GM12875 (cell line): ENCODE measurements at regions not wholly inside any gene's neighbourhood (a gene's known extent, or its start where the extent isn't known, plus 50 kb on each side); places are given as distances from the start of the nearest gene placed in this dataset.

Source experiments
- H3K4me3 ChIP-seq: one replicate; pipeline ENCODE4 v1.5.1; 2011; ENCODE audit warnings: low read depth, low read length, control low read depth
- CTCF ChIP-seq: IDR thresholded peaks from 2 replicates; pipeline ENCODE4 v1.5.1; 2011; ENCODE audit warnings: low read depth, mild to moderate bottlenecking, control low read depth, inconsistent platforms, low read length, moderate library complexity, borderline replicate concordance; ENCODE audit not compliant: insufficient read depth

DNA sequence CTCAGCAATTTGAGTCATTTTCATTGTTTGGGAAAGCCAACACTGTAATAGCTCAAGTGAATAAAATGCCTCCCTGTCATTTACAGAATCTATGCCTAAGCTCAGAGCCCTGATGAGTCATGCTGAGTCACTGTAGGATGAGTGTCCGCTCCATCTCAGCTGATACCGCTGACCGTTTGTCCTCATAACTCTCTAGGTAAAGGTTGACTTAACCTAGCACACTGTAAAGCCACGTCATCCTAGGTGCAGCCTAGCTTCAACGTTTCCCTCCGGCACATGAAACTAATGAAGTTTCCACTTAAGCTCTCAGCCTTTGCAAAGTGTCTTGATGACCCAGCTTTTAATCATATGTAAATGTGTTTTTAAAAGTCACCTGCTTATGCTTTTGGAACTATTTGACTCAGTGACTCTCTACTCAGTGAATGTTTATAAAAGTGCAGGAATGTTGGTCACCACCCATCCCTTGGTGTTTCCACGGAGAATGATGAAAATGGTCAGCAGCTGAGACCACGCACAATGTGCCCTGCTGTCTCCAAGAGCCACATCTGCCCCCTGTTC, 154.0 kb downstream of the PMAIP1 start:
- TF ChIP-seq CTCF = no peak
- H3K4me3 ChIP-seq = no peak overlapping the region

GRCh38 chr18:60050821-60051220, 151.0 kb downstream of the PMAIP1 start:
- no peak for TF ChIP-seq CTCF
- no peak overlapping the region for H3K4me3 ChIP-seq

DNA sequence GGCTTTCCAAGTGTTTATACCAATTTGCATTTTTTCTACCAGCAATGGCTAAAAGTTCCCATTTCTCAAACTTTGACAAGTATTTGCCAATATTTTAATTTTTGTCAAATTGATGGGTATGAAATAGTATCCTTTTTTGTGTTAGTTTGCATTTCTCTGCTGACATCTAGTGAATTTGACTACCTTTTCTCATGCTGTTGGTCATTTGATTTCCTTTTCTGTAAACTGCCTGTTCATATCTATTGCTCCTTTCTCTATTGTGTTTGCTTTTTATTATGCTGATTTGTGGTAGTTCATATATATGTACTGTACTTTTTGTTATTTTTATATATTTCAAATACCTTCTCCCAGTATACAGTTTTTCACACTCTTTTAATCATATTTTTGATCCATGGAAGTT, 149.4 kb downstream of the PMAIP1 start:
- no peak for TF ChIP-seq CTCF
- H3K4me3 ChIP-seq = no peak overlapping the region

- H3K4me3 ChIP-seq = no peak overlapping the region
- TF ChIP-seq CTCF = no peak
These were observed 147.8 kb downstream of the PMAIP1 start for GRCh38 chr18:60047556-60047955.

DNA sequence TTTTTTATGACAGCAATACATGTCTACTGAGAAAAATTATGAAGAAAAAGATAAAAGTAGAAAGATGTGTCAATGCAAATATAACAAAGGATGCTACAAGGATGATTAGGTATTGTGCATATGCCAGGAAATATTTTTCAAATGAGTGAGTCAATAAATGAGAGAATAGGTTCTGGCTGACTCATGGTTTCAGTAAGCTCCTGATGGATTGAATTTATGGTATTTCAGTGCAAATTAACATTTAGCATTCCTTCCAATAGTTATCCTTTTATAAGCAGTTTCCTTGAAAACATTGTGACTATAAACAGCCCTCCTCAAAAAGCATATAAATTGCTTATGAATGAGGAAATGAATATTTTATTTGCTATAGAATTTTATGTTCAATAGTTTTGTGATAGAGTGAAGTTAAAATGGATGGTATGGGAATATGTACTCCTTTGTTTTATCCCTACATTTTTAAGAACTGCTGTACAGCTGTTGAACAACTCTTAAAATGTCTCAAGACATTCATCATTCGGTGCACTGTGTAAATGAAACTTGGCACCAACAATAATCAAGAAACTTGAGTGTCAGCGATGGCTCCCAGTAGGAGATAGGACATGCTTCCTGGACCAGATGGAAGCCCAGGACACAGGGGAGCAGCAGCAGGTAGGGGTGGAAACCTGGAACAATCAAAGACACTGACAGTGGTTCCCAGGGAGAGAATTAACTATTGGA, 144.7 kb downstream of the PMAIP1 start:
- TF ChIP-seq CTCF = no peak

DNA sequence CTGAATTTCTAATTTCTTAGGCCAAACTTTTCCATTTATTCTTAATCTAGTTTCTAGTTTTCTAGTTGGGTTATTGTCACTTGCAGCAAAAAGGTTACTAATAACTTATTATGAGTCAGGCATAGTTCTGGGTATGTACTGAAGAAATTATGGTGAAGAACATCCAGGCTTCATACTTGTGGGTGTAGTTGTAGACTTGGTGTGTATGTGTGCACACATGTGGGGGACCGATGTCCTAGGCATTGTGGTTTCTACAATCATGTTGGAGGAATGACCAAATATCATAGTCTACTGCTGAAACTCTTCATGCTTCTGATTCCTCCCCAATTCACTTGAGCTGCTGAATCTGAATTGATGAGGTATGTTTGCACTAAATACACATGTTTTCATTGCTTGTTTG, 141.2 kb downstream of the PMAIP1 start:
- no peak for TF ChIP-seq CTCF
- H3K4me3 ChIP-seq = no peak overlapping the region

More for the DNA sequence above, 144.7 kb downstream of the PMAIP1 start:
- H3K4me3 ChIP-seq = no peak overlapping the region

- no peak overlapping the region for H3K4me3 ChIP-seq
- TF ChIP-seq CTCF = no peak
These were observed 138.9 kb downstream of the PMAIP1 start for GRCh38 chr18:60038731-60039130.
